Body of pancreas (tissue), 4 donors: ENCODE measurements at regions not wholly inside any gene's neighbourhood (a gene's known extent, or its start where the extent isn't known, plus 50 kb on each side); places are given as distances from the start of the nearest gene placed in this dataset.

Experiments
- POLR2A ChIP-seq, 3 donors: fragments of 450-650 bp; IDR thresholded peaks; one replicate each; pipeline ENCODE4 v1.6.1; 2016; ENCODE audit warnings: antibody characterized with exemption in 3 of 3, mild to moderate bottlenecking in 2 of 3
- TF ChIP-seq, protein P1 (sequence below), 7 experiments: fragments of 450-650 bp in 4 of 7; fragments of 200-600 bp in 3 of 7; sonication (generic) in 3 of 7; IDR thresholded peaks; one replicate each; pipeline ENCODE4 v1.5.1; 2016 to 2019; ENCODE audit warnings: antibody characterized with exemption in 7 of 7

- no peak for TF ChIP-seq POLR2A (IDR thresholded peaks at IDR 0.05)
- TF ChIP-seq, protein P1, sequence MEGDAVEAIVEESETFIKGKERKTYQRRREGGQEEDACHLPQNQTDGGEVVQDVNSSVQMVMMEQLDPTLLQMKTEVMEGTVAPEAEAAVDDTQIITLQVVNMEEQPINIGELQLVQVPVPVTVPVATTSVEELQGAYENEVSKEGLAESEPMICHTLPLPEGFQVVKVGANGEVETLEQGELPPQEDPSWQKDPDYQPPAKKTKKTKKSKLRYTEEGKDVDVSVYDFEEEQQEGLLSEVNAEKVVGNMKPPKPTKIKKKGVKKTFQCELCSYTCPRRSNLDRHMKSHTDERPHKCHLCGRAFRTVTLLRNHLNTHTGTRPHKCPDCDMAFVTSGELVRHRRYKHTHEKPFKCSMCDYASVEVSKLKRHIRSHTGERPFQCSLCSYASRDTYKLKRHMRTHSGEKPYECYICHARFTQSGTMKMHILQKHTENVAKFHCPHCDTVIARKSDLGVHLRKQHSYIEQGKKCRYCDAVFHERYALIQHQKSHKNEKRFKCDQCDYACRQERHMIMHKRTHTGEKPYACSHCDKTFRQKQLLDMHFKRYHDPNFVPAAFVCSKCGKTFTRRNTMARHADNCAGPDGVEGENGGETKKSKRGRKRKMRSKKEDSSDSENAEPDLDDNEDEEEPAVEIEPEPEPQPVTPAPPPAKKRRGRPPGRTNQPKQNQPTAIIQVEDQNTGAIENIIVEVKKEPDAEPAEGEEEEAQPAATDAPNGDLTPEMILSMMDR (IDR thresholded peaks at IDR 0.05), result no peak
These were observed 170.6 kb upstream of the AKR1E2 start for GRCh38 chr10:4655406-4655805.
